ENCODE measurements at regions not wholly inside any gene's neighbourhood (a gene's known extent, or its start where the extent isn't known, plus 50 kb on each side); places are given as distances from the start of the nearest gene placed in this dataset.

DNA sequence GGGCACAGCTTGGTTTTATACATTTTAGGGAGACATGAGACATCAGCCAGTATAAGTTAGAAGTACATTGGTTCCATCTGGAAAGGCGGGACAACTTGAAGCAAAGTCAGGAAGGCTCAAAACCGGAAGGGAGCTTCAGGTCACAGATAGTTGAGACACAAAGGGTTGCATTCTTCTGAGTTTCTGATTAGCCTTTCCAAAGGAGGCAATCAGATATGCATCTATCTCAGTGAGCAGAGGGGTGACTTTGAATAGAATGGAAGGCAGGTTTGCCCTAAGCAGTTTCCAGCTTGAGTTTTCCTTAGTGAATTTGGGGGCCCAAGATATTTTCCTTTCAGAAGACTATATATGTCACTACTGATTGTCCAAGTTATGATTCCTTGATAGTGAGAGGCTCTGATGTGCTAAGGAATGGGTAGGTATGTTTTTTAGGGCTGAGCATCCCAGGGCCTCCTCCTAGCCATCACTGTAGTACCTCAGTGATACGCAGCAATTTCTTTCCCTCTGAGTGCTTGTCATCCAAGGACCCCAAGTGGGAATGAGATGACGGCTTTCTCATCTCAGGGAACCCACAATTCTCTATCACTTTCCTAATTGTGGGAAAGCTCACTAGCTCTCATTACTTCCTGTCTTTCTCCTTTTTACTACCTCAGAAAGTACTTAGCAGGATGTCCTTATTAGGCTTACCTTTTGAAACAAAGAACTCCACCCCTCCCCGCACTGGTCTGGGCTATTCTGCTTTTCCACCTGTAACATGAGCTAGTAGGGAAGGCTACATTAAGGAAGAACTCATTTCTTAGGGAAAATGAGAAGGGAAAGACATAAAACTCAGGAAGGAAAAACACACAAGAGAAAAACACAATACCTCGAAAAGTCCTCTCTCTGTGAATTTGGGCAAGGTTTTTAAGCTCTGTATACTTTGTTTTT, 632.7 kb downstream of the RAPGEF2 start:
- WGBS, 2 donors (ENCODE audit: low coverage in 1 of 2) = 85 to 97% methylated on average over 4 to 6 of the region's 6 CpGs
- H3K27me3 ChIP-seq = no peaks in the 10 kb centered on the region
- no peaks in the 10 kb centered on the region for H3K9me3 ChIP-seq
- H3K4me3 ChIP-seq = no peak overlapping the region
- TF ChIP-seq, protein P1, sequence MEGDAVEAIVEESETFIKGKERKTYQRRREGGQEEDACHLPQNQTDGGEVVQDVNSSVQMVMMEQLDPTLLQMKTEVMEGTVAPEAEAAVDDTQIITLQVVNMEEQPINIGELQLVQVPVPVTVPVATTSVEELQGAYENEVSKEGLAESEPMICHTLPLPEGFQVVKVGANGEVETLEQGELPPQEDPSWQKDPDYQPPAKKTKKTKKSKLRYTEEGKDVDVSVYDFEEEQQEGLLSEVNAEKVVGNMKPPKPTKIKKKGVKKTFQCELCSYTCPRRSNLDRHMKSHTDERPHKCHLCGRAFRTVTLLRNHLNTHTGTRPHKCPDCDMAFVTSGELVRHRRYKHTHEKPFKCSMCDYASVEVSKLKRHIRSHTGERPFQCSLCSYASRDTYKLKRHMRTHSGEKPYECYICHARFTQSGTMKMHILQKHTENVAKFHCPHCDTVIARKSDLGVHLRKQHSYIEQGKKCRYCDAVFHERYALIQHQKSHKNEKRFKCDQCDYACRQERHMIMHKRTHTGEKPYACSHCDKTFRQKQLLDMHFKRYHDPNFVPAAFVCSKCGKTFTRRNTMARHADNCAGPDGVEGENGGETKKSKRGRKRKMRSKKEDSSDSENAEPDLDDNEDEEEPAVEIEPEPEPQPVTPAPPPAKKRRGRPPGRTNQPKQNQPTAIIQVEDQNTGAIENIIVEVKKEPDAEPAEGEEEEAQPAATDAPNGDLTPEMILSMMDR (IDR thresholded peaks at IDR 0.05) = no peak
- no peak for TF ChIP-seq EP300 (IDR thresholded peaks at IDR 0.05)
- TF ChIP-seq POLR2A (IDR thresholded peaks at IDR 0.05) = no peak
- no peak for TF ChIP-seq POLR2AphosphoS5 (IDR thresholded peaks at IDR 0.05)
- no peaks in the 10 kb centered on the region for H3K36me3 ChIP-seq
- no peaks in the 10 kb centered on the region for H3K4me1 ChIP-seq
- H3K27ac ChIP-seq = no peak overlapping the region
- no peak for ATAC-seq

DNA sequence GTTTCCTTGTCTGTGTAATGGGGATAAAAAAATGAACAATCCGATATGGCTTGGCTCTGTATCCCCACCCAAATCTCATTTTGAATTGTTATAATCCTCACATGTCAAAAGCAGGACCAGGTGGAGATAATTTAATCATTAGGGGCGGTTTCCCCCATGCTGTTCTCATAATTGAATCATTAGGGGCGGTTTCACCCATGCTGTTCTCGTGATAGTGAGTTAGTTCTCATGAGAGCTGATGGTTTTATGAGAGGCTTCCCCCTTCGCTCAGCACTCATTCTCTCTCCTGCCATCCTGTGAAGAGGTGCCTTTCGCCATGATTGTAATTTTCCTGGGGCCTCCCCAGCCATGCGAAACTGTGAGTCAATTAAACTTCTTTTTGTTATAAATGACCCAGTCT, 633.5 kb downstream of the RAPGEF2 start:
- Histone ChIP-seq H3K9me3 (no peaks in the 10 kb centered on the region), H3K4me1 (no peaks in the 10 kb centered on the region), H3K4me3 (no peak overlapping the region), H3K27ac (no peak overlapping the region), H3K36me3 (no peaks in the 10 kb centered on the region), H3K27me3 (no peaks in the 10 kb centered on the region)
- ATAC-seq = no peak
- TF ChIP-seq EP300 (IDR thresholded peaks at IDR 0.05) = no peak
- TF ChIP-seq POLR2A (IDR thresholded peaks at IDR 0.05) = no peak
- TF ChIP-seq, protein P1 (IDR thresholded peaks at IDR 0.05) = no peak
- no peak for TF ChIP-seq POLR2AphosphoS5 (IDR thresholded peaks at IDR 0.05)
- WGBS, 2 donors (ENCODE audit: low coverage in 1 of 2) = 84 to 93% methylated on average over 7 of the region's 7 CpGs

DNA sequence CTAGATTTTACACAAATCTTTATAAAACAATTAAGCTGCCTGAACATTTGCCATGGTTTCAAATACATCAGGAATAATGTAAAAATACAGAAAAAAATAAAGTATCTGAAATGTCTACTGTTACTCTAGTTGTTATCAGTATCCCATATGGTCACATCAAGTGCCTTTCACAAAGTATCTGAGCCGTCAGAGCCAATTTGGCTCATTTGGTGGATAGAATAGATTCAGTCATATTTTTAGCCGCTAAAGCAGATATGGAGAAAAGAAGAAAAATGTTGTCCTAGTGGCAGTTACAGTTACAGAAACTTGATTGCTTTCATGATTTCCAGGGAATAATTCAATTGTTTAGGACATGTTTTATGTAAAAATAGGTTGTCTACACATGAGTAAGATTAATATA, 641.1 kb downstream of the RAPGEF2 start:
- no peaks in the 10 kb centered on the region for H3K36me3 ChIP-seq
- no peak for ATAC-seq
- H3K4me1 ChIP-seq = no peaks in the 10 kb centered on the region
- TF ChIP-seq POLR2A (IDR thresholded peaks at IDR 0.05) (no peak), EP300 (IDR thresholded peaks at IDR 0.05) (no peak), POLR2AphosphoS5 (IDR thresholded peaks at IDR 0.05) (no peak)
- TF ChIP-seq, protein P1 (IDR thresholded peaks at IDR 0.05) = no peak
- peaks cover 0 to 12% (median 0%) of the 10 kb centered on the region in 3 donors for H3K9me3 ChIP-seq
- 21 to 50% methylated on average over 2 of the region's 2 CpGs for whole genome bisulfite sequencing, 2 donors (ENCODE audit: low coverage in 1 of 2)
- no peaks in the 10 kb centered on the region for H3K27me3 ChIP-seq
- no peak overlapping the region for H3K4me3 ChIP-seq
- H3K27ac ChIP-seq = no peak overlapping the region

DNA sequence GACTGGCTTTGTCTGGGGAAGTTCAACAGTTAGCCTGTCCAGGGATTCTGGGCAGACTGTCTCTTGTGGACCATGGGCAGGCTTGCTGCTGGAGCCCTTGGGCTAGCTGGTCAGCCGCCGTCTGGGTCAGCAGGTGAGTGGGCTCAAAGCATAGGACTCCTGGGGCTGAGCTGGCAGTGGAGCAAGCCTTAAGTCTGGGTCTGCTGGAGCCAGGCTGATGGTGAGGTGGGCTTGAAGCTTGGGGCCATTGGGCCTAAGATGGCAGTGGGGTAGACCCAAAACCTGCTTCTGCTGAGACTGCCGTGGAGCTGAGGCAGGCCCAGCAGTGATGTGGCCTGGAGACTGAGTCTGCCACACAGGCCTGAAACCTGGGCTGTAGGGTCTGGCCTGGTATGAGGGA, 645.1 kb downstream of the RAPGEF2 start:
- no peak for ATAC-seq
- WGBS, 2 donors (ENCODE audit: low coverage in 1 of 2) = 100% methylated on average over 1 of the region's 3 CpGs; no CpG with 5 or more reads in 1 of the 2 donors
- H3K27ac ChIP-seq = no peak overlapping the region
- H3K27me3 ChIP-seq = no peaks in the 10 kb centered on the region
- TF ChIP-seq, protein P1 (IDR thresholded peaks at IDR 0.05) = no peak
- no peak for TF ChIP-seq POLR2A (IDR thresholded peaks at IDR 0.05)
- no peak for TF ChIP-seq EP300 (IDR thresholded peaks at IDR 0.05)
- TF ChIP-seq POLR2AphosphoS5 (IDR thresholded peaks at IDR 0.05) = no peak
- no peaks in the 10 kb centered on the region for H3K4me1 ChIP-seq
- no peak overlapping the region for H3K4me3 ChIP-seq
- peaks cover 0 to 17% (median 0%) of the 10 kb centered on the region in 3 donors for H3K9me3 ChIP-seq
- no peaks in the 10 kb centered on the region for H3K36me3 ChIP-seq

Data from gastroesophageal sphincter (tissue), 4 donors.